Right cardiac atrium (tissue), 5 donors: ENCODE measurements at regions not wholly inside any gene's neighbourhood (a gene's known extent, or its start where the extent isn't known, plus 50 kb on each side); places are given as distances from the start of the nearest gene placed in this dataset.

ENCODE experiments used
- ATAC-seq, 2 donors: fragments of 200-7000 bp; cut with Tn5 transposase; one replicate each; pipeline versions ENCODE4 v1.8.0 to v1.9.1; 2020; ENCODE audit warnings: moderate library complexity in 2 of 2, mild to moderate bottlenecking in 1 of 2
- DNase-seq, 3 donors: peaks; one replicate each; pipeline ENCODE4 v3.0.0-alpha.2; 2020
- H3K27ac ChIP-seq: one replicate; pipeline ENCODE4 v1.5.1; 2013; ENCODE audit warnings: mild to moderate bottlenecking, low read length, control low read depth, moderate library complexity
- H3K27me3 ChIP-seq: one replicate; pipeline ENCODE4 v1.6.1; 2013; ENCODE audit not compliant: control insufficient read depth, insufficient read depth
- H3K4me1 ChIP-seq: one replicate; pipeline ENCODE4 v1.6.1; 2013; ENCODE audit warnings: low read length; ENCODE audit not compliant: control insufficient read depth, insufficient read depth
- H3K4me3 ChIP-seq: one replicate; pipeline ENCODE4 v1.5.1; 2013; ENCODE audit warnings: low read length, control low read depth
- H3K9me3 ChIP-seq: one replicate; pipeline ENCODE4 v1.6.1; 2013; ENCODE audit warnings: low read length; ENCODE audit not compliant: control insufficient read depth
- WGBS: extraction: QIAGEN DNeasy Blood & Tissue Kit; methylation state at CpG from one replicate; pipeline ENCODE4 v1.1.7; 2013; 5-methylcytosine and 5-hydroxymethylcytosine counted together
- intact Hi-C, 4 donors: fragments of 100-400 bp; cut with DNase I; formaldehyde crosslinking; loops; one replicate each; pipeline versions ENCODE4 v1.11.0 to v1.14.0; 2022 to 2023
- donor health status: healthy with polysubstance abuse.
- donor health status: DM: no; HTN: yes; CAD: no.
- donor health status: DM: no; HTN: no; CAD: no.
- donor health status: DM: no; HTN: yes; CAD: no; lungs with severe emphysema.
- donor health status: DM: yes; HTN: yes; CAD: no.

GRCh38 chr15:69505956-69506556, 53.4 kb downstream of the RPLP1 start:
- DNase-seq (no peak), ATAC-seq (no peak)
- Histone ChIP-seq H3K4me3 (no peak overlapping the region), H3K27me3 (no peaks in the 10 kb centered on the region), H3K9me3 (no peaks in the 10 kb centered on the region), H3K27ac (no peak overlapping the region), H3K4me1 (no peaks in the 10 kb centered on the region)
- 91% methylated on average over 9 of the region's 9 CpGs for WGBS
- intact Hi-C loops = no loop called here

- Histone ChIP-seq H3K9me3 (no peaks in the 10 kb centered on the region), H3K27me3 (no peaks in the 10 kb centered on the region), H3K4me3 (no peak overlapping the region), H3K4me1 (no peaks in the 10 kb centered on the region), H3K27ac (no peak overlapping the region)
- DNase-seq (no peak), ATAC-seq (no peak)
- WGBS = 60% methylated on average over 1 of the region's 1 CpG
- intact Hi-C loops = no loop called here
Measured at GRCh38 chr15:69508659-69509058, 56.0 kb downstream of the RPLP1 start.

DNA sequence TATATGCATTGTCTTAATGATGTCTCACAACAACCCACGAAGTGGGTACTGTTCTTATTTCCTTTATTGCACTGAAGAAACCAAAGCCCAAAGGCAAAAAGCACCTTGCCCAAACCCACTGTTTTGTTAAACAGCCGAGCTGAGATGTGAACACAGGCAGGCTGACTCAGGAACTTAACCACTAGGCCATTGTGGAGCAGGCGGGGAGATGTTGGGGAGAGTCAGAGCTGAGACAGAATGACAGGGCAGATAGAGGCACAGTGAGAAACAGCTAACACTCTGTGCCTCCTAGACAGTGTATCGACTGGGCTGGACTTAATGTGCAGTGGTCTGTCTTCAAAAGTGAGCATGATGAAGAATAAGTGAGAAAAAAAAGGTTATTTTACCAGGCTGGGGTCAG, 56.5 kb downstream of the RPLP1 start:
- WGBS = 74% methylated on average over 4 of the region's 4 CpGs

GRCh38 chr15:69510556-69510955, 57.9 kb downstream of the RPLP1 start:
- no peak overlapping the region for H3K4me3 ChIP-seq
- intact Hi-C loops = no loop called here
- H3K9me3 ChIP-seq = no peaks in the 10 kb centered on the region
- H3K4me1 ChIP-seq = no peaks in the 10 kb centered on the region
- H3K27ac ChIP-seq = no peak overlapping the region
- H3K27me3 ChIP-seq = no peaks in the 10 kb centered on the region
- no peak for DNase-seq
- ATAC-seq = no peak

More for the DNA sequence above, 56.5 kb downstream of the RPLP1 start:
- intact Hi-C loops = no loop called here
- no peaks in the 10 kb centered on the region for H3K27me3 ChIP-seq
- no peak overlapping the region for H3K27ac ChIP-seq
- DNase-seq (no peak), ATAC-seq (no peak)
- H3K4me3 ChIP-seq = no peak overlapping the region
- H3K4me1 ChIP-seq = no peaks in the 10 kb centered on the region
- no peaks in the 10 kb centered on the region for H3K9me3 ChIP-seq

- Histone ChIP-seq H3K27me3 (no peaks in the 10 kb centered on the region), H3K4me3 (no peak overlapping the region), H3K4me1 (no peaks in the 10 kb centered on the region), H3K27ac (no peak overlapping the region), H3K9me3 (no peaks in the 10 kb centered on the region)
- DNase-seq (no peak), ATAC-seq (no peak)
- intact Hi-C loops = no loop called here
Measured at GRCh38 chr15:69511015-69511414, 58.4 kb downstream of the RPLP1 start.

- no peak overlapping the region for H3K4me3 ChIP-seq
- ATAC-seq (no peak), DNase-seq (no peak)
- H3K9me3 ChIP-seq = no peaks in the 10 kb centered on the region
- H3K4me1 ChIP-seq = no peaks in the 10 kb centered on the region
- no peaks in the 10 kb centered on the region for H3K27me3 ChIP-seq
- 83% methylated on average over 3 of the region's 3 CpGs for whole genome bisulfite sequencing
- H3K27ac ChIP-seq = no peak overlapping the region
- intact Hi-C loops = no loop called here
Measured at GRCh38 chr15:69511716-69512340, 59.2 kb downstream of the RPLP1 start.

GRCh38 chr15:69513450-69513960, 60.9 kb downstream of the RPLP1 start:
- H3K4me1 ChIP-seq = no peaks in the 10 kb centered on the region
- H3K27ac ChIP-seq = no peak overlapping the region
- intact Hi-C loops = no loop called here
- 70% methylated on average over 5 of the region's 5 CpGs for WGBS
- H3K4me3 ChIP-seq = no peak overlapping the region
- ATAC-seq (no peak), DNase-seq (no peak)
- no peaks in the 10 kb centered on the region for H3K27me3 ChIP-seq
- H3K9me3 ChIP-seq = no peaks in the 10 kb centered on the region

- Histone ChIP-seq H3K27ac (no peak overlapping the region), H3K4me1 (no peaks in the 10 kb centered on the region), H3K9me3 (no peaks in the 10 kb centered on the region), H3K4me3 (no peak overlapping the region), H3K27me3 (no peaks in the 10 kb centered on the region)
- no peak for ATAC-seq
- WGBS = 65% methylated on average over 7 of the region's 7 CpGs
- intact Hi-C loops = no loop called here
- no peak for DNase-seq
Measured at GRCh38 chr15:69513986-69514385, 61.4 kb downstream of the RPLP1 start.

- ATAC-seq (no peak), DNase-seq (no peak)
- Histone ChIP-seq H3K9me3 (no peaks in the 10 kb centered on the region), H3K27me3 (no peaks in the 10 kb centered on the region), H3K4me3 (no peak overlapping the region), H3K27ac (no peak overlapping the region), H3K4me1 (no peaks in the 10 kb centered on the region)
- 82% methylated on average over 4 of the region's 4 CpGs for WGBS
- intact Hi-C loops = no loop called here
Measured at GRCh38 chr15:69515508-69515907, 62.9 kb downstream of the RPLP1 start.

GRCh38 chr15:69515926-69516325, 63.3 kb downstream of the RPLP1 start:
- no peak for DNase-seq
- H3K4me1 ChIP-seq = no peaks in the 10 kb centered on the region
- intact Hi-C loops = no loop called here

DNA sequence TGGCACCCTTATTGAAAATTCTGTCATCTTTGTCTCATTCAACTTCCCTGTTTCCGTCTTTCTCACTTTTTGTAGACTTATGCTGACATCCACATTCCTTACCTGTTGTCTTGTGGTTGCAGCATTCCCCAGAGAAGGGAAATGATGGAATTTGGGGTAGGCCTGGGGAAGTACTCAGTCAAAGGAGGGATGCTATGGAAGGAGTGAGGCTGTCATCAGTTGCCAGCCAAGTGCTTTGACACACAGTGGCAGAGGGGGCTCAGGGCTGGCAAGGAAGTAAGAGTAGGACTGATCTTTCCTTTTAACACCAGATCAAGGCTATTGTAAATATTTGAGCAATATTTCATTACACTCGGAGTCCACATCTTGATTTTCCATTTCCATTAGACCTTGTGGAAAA, 64.4 kb downstream of the RPLP1 start:
- no peak for ATAC-seq
- intact Hi-C loops = no loop called here
- Histone ChIP-seq H3K4me1 (no peaks in the 10 kb centered on the region), H3K27ac (no peak overlapping the region), H3K4me3 (no peak overlapping the region), H3K9me3 (no peaks in the 10 kb centered on the region), H3K27me3 (no peaks in the 10 kb centered on the region)
- WGBS = 73% methylated on average over 2 of the region's 2 CpGs
- DNase-seq = no peak

More at GRCh38 chr15:69515926-69516325, 63.3 kb downstream of the RPLP1 start:
- Histone ChIP-seq H3K4me3 (no peak overlapping the region), H3K27ac (no peak overlapping the region), H3K9me3 (no peaks in the 10 kb centered on the region), H3K27me3 (no peaks in the 10 kb centered on the region)
- no peak for ATAC-seq
- WGBS = 69% methylated on average over 3 of the region's 3 CpGs

DNA sequence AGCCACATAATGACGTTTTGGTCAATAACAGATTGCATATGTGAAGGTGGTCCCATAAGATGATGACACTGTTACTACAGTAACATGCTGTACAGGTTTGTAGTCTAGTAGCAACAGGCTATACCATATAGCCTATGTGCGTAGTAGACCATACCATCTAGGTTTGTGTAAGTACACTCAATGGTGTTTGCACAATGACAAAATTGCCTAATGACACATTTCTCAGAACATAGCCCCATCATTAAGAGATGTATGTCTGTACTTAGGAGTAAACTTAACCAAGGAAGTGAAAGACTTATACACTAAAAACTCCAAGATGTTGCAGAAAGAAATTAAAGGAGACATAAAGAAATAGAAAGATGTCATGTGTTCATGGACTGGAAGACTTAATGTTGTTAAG, 66.2 kb downstream of the RPLP1 start:
- ATAC-seq (no peak), DNase-seq (no peak)
- Histone ChIP-seq H3K4me3 (no peak overlapping the region), H3K27ac (no peak overlapping the region), H3K27me3 (no peaks in the 10 kb centered on the region), H3K4me1 (peaks cover 3% of the 10 kb centered on the region), H3K9me3 (no peaks in the 10 kb centered on the region)
- 79% methylated on average over 2 of the region's 2 CpGs for WGBS
- intact Hi-C loops = no loop called here
